Urothelium cell line (cell line): ENCODE measurements at regions not wholly inside any gene's neighbourhood (a gene's known extent, or its start where the extent isn't known, plus 50 kb on each side); places are given as distances from the start of the nearest gene placed in this dataset.

Experiments used
- DNase-seq: peaks from one replicate; pipeline ENCODE4 v3.0.0; 2011; ENCODE audit warnings: low spot score, mixed read lengths
- FAIRE-seq: peaks from 2 replicates; lab custom pipeline; 2011; peaks lifted over from hg19 to GRCh38; lab: Jason Lieb, UNC

DNA sequence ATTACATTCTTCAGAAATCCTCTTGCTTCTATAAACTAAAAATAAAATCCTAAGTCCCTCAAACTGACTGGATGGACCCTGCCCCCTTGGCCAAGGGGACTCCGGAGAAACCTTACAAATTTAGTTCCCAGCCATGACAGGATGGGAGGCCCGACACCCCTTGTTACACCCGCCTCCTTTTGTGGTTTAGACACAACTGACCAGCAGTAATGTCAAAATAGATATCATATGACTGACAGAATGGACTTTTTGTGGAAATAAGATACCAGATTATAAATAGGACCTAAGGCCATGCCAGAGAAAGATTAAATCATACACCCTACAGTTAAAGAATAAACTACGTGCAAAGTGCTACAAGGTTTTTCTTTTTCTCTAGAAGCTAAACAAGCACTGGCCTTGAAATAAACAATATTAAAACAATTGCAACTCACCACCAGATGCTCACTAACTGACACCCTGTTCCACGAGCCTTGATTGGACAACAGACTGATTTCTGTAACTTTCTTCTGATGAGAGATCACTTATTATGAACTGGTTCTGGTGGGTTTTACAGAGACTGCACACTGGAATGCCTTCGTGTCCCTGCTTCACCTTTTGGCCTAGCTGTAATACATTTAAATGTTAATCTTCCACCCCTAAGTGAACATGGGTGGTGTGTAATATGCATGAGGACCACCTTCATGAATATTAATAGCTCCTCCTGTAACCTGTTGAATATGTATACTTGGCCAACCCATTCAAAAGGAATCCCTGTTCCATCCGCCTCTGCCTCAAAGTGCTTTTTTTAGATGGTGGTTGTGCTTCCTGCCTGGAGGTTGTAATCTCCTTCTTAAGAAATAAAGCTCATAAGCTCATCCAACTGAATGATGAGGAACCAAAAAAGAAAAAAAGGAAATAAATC, 99.6 kb downstream of the ODF2L start:
- DNase-seq (no peak), FAIRE-seq (no peak)

GRCh38 chr1:86289746-86290145, 106.4 kb downstream of the ODF2L start:
- no peak for FAIRE-seq
- DNase-seq: no peak

DNA sequence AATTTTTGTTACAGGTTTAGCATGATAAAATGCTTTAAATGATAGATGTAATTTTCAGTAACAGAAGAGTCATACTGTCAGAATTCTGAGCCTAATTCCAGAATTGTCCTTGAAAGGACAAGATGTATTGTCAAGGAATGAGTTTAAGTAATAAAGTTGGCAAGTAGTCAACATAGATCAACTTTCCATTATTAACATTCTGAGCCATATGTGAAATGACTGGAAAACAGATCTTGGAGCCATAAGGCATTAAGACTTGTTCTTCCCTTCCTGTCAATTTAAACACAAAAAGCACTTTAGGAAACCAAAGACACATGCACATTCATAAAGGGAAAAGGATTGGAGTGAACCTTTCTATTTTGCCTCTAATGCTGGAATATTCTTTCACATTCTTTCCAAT, 107.0 kb downstream of the ODF2L start:
- FAIRE-seq: no peak
- DNase-seq: no peak

GRCh38 chr1:86288586-86289147, 107.5 kb downstream of the ODF2L start:
- FAIRE-seq: no peak
- DNase-seq: no peak

- FAIRE-seq (no peak), DNase-seq (no peak)
Observed at GRCh38 chr1:86285796-86286195, 110.3 kb downstream of the ODF2L start.

DNA sequence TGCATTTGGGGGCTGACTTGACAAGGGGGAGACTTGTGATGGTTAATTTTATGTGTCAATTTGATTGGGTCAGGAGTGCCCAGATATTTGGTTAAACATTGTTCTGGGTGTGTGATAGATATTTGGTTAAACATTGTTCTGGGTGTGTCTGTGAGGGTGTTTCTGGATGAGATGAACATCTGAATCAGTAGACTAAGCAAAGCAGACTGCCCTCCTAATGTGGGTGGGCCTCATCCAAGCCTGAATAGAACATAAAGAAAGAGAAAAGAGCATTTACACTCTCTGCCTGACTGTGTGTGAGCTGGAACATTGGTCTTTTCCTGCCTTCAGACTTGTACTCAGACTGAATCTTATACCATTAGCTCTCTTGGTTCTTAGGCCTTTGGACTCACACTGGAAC, 113.5 kb downstream of the ODF2L start:
- FAIRE-seq (no peak), DNase-seq (no peak)

DNA sequence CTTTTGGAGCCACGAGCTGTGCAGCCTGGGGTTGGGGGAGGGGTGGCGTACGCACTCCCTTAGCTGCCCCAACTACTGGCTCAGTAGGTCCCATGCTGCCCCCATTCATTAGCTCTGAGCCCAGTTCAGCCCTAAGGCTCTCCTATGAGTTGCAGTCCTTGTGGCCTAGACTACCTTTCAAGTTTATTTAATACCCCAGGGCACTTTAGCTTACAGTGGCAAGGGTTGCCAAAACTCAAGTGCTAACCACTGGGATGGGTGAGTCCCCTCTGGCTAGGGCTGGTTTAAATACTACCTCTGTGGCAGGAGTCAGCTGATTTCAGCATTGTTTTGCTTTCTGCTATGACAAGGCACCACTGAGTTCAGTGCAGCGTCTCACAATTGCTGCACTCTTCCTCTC, 118.2 kb downstream of the ODF2L start:
- FAIRE-seq: no peak
- no peak for DNase-seq

DNA sequence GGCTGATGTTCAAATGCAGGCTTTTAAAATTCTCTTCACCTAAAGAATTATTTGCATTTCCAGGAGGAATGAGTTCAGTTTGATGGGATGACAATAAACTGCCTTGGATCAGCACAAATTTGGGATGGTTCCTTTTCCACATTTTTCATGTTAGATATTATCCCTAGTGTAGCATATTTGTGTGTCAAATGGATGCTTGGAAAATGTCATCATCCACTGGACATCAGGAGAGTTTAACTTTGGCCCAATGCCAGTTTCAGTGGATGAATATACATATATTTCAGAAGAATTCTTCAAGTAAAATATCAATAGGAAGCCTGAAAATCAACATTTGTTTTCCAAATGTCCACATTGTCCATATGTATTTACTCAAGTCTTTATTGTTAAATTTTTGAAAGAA, 116.5 kb upstream of the COL24A1 start:
- no peak for FAIRE-seq
- DNase-seq: no peak

DNA sequence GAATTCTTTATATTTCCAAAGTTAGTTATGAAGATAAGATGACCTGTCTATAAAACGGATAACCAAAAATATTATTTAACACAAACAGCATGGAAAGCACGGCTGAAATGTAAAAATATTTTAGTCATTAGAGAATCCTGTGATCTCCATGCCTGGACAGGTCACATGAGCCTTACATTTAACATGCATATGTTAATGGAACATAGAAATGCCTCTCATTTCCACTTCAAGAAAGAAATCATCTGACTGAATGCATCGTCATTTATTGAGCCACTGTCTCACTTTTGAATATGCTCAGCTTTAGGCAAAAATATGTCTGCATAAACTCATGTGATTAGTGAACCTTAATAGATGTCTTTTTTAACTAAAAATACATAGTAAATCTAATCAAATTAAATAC, 115.5 kb upstream of the COL24A1 start:
- DNase-seq (no peak), FAIRE-seq (no peak)

- no peak for DNase-seq
- FAIRE-seq: no peak
Observed at GRCh38 chr1:86271046-86271445, 114.5 kb upstream of the COL24A1 start.

DNA sequence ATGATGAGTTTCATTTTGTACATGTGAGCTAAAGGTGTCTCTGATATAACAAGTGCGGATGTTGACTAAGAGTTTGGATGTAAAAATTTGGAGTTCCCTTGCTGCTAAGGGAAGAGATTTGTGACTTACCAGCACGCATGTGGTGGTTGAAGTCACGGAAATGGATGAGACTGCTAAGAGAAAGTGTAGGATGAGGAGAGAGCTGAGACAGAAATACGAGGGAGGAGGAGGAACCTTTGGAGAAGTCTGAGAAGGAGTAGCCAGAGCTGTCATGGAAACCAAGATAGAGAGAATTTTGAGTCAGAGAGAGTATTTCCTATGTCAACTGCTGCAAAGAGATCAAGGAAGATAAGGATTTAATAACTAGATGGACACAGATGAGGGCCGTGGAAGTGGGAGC, 106.5 kb upstream of the COL24A1 start:
- DNase-seq: no peak
- no peak for FAIRE-seq

DNA sequence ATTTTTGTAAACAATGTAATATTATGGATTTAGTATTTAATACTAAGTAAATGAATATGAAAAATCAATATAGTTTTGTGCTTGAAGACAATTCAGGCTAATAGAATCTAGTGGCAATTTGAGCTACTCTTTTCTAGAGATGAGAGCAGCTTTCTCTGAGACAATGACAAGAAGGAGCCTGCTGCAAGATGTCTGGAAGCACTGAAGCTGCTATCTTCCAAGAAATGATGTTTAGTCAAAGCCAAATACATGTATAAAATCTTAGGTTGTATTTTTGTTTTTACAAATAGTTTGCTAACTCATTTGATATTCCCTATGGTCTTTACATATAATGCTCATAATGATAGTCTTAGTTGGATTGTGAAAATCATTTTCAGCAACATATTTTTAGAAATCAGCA, 103.9 kb upstream of the COL24A1 start:
- DNase-seq (no peak), FAIRE-seq (no peak)

DNA sequence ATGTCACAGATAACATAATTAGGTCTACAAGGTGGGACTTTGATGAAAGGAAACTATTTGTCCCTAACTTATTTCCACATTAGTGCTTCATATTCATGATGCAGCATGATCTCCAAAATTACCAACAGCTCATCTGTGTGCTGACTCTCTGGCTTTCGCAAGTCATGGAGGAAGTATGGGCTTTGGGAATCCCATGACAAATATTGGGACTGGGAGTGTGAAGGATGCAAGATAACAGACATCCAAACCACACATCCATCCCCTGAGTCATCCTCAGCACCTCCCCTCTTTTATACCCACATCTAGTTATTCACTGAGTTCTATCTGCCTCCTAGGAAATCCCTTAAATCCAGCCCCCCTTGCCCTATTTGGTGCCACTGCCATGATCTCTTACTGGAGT, 102.8 kb upstream of the COL24A1 start:
- FAIRE-seq: no peak

GRCh38 chr1:86258101-86258500, 101.5 kb upstream of the COL24A1 start:
- FAIRE-seq (no peak), DNase-seq (no peak)

More for the DNA sequence above, 102.8 kb upstream of the COL24A1 start:
- DNase-seq: peak; percentile 13

- FAIRE-seq (no peak), DNase-seq (no peak)
Observed at GRCh38 chr1:86247597-86248279, 91.2 kb upstream of the COL24A1 start.

- DNase-seq (no peak), FAIRE-seq (no peak)
Observed at GRCh38 chr1:86245566-86246190, 89.1 kb upstream of the COL24A1 start.

GRCh38 chr1:86239894-86240293, 83.3 kb upstream of the COL24A1 start:
- DNase-seq (no peak), FAIRE-seq (no peak)

- FAIRE-seq (no peak), DNase-seq (no peak)
Observed at GRCh38 chr1:86239490-86239889, 82.9 kb upstream of the COL24A1 start.

DNA sequence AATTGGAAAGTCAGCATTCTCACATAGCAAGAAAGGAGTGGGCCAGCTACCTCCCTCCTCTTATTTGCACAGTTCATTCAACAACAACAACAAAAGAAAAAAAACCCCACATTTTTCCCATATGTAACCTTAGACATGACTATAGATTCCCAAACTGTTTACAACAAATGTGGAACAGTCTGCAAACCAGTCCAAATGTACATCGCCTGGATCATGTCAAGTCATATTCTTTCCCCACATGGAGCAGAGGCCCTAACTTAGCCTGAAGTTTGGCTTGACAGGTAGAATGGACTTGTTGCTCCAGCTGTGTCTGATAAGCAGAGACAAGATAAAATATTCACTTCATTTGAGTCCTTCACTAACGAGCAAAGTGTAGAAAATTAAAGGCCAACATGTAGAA, 81.7 kb upstream of the COL24A1 start:
- DNase-seq: no peak
- no peak for FAIRE-seq

DNA sequence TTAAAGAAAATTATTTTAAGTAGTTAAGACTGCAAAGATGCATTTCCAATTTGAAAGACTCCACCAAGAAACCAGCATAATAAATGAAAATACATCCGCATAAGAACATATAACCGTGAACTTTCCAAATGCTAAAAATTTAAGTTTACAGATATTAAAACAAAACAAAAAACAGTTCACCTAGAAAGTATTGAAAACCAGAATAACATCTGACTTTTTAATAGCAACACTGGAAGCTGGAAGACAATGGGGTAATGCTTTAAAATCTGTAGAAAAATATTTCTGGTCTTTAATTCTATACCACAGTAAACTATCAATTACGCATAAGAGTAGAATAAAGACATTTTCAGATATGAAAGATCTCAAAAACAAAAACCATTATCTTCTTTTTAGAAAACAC, 79.3 kb upstream of the COL24A1 start:
- no peak for FAIRE-seq
- DNase-seq: no peak

DNA sequence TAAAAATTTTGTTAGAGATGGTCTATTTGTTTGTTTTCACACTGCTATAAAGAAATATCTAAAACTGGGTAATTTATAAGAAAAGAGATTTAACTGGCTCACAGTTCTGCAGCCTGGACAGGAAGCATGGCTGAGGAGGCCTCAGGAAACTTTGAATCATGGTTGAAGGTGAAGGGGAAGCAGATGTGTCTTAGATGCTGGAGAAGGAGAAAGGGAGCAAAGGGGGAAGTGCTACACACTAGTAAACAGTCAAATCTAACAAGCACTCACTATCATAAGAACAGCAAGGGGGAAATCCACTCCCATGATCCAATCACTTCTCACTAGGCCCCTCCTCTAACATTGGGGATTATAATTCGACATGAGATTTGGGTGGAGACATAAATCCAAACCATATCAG, 76.8 kb upstream of the COL24A1 start:
- no peak for FAIRE-seq

GRCh38 chr1:86231076-86231475, 74.5 kb upstream of the COL24A1 start:
- DNase-seq (no peak), FAIRE-seq (no peak)

More for the DNA sequence above, 76.8 kb upstream of the COL24A1 start:
- no peak for DNase-seq
